GM10266 (cell line): ENCODE measurements at regions not wholly inside any gene's neighbourhood (a gene's known extent, or its start where the extent isn't known, plus 50 kb on each side); places are given as distances from the start of the nearest gene placed in this dataset.

Experiments used
- DNase-seq: peaks from one replicate; pipeline ENCODE4 v3.0.0; 2012; ENCODE audit errors: extremely low spot score
- CTCF ChIP-seq: IDR thresholded peaks from 2 replicates; pipeline ENCODE4 v1.5.1; 2012; ENCODE audit warnings: mild to moderate bottlenecking, low read depth; ENCODE audit not compliant: control insufficient read depth, insufficient read depth; ENCODE audit errors: missing control alignments

GRCh38 chr2:181374781-181375675 is 82.2 kb upstream of the ITGA4 start:
- peak; percentile 12 for DNase-seq
- no peak for TF ChIP-seq CTCF

- no peak for TF ChIP-seq CTCF
- DNase-seq, result no peak
Observed at GRCh38 chr2:181376442-181376841, 80.7 kb upstream of the ITGA4 start.

- TF ChIP-seq CTCF, result no peak
- no peak for DNase-seq
Observed at GRCh38 chr2:181376999-181377398, 80.2 kb upstream of the ITGA4 start.

GRCh38 chr2:181378491-181378890 is 78.7 kb upstream of the ITGA4 start:
- no peak for TF ChIP-seq CTCF
- no peak for DNase-seq

GRCh38 chr2:181380581-181380980 is 76.6 kb upstream of the ITGA4 start:
- no peak for TF ChIP-seq CTCF
- DNase-seq, result no peak

- no peak for TF ChIP-seq CTCF
- DNase-seq, result no peak
Observed at GRCh38 chr2:181384923-181385322, 72.3 kb upstream of the ITGA4 start.

- no peak for DNase-seq
- TF ChIP-seq CTCF, result no peak
Observed at GRCh38 chr2:181389524-181389923, 67.7 kb upstream of the ITGA4 start.
